ENCODE measurements at regions not wholly inside any gene's neighbourhood (a gene's known extent, or its start where the extent isn't known, plus 50 kb on each side); places are given as distances from the start of the nearest gene placed in this dataset.

GRCh38 chr6:94548201-94548600, 1029.1 kb upstream of the MANEA start:
- Mint-ChIP-seq H3K9me3 (ENCODE audit: insufficient read depth) (peaks cover 2% of the 10 kb centered on the region), H3K4me1 (no peaks in the 10 kb centered on the region), H3K27me3 (no peaks in the 10 kb centered on the region), H3K27ac (no peak overlapping the region), H3K4me3 (no peak overlapping the region)
- intact Hi-C loops (cut with micrococcal nuclease) = no loop called here
- DNase-seq (no peak), ATAC-seq (ENCODE audit: low read depth) (no peak)
- no peak overlapping the region for H3K4me2 ChIP-seq (replicated peaks; ENCODE audit: low read depth, low read length, poor library complexity, severe bottlenecking)
- H3K9ac ChIP-seq (ENCODE audit: low read length) = no peak overlapping the region
- H3K79me2 ChIP-seq (ENCODE audit: control insufficient read depth, insufficient read depth, low read length) = no peaks in the 10 kb centered on the region
- no peaks in the 10 kb centered on the region for H4K20me1 ChIP-seq (ENCODE audit: control insufficient read depth, insufficient read depth, low read length, poor library complexity, severe bottlenecking)
- no CpG with 5 or more reads among the region's 4 CpGs for WGBS (ENCODE audit: insufficient coverage)
- H3K9me3 ChIP-seq (ENCODE audit: control extremely low read depth in 1 of 3, control insufficient read depth in 2 of 3, insufficient read depth in 1 of 3, low read length in 2 of 3) = no peaks in the 10 kb centered on the region
- H3K4me3 ChIP-seq (ENCODE audit: control extremely low read depth in 1 of 5, extremely low read depth in 1 of 5, insufficient read depth in 1 of 5, low read depth in 2 of 5, low read length in 4 of 5) = no peak overlapping the region
- H2AFZ ChIP-seq (ENCODE audit: insufficient read depth, low read depth, low read length, poor library complexity, severe bottlenecking) = no peak overlapping the region
- H3K27ac ChIP-seq (ENCODE audit: low read length in 2 of 2) = no peak overlapping the region
- H3K36me3 ChIP-seq (replicated peaks in 1 of 2; ENCODE audit: control extremely low read depth in 1 of 2, control insufficient read depth in 1 of 2, extremely low read depth in 1 of 2, insufficient read depth in 2 of 2, low read length in 1 of 2) = no peaks in the 10 kb centered on the region
- no peaks in the 10 kb centered on the region for H3K27me3 ChIP-seq (replicated peaks in 1 of 4; ENCODE audit: control extremely low read depth in 1 of 4, control insufficient read depth in 3 of 4, insufficient read depth in 4 of 4, low read length in 3 of 4)
- TF ChIP-seq CTCF (IDR thresholded peaks at IDR 0.05) (no peak), EZH2 (IDR thresholded peaks at IDR 0.05; ENCODE audit: borderline replicate concordance, insufficient read depth, low read depth, low read length, poor library complexity, severe bottlenecking) (no peak)
- no peaks in the 10 kb centered on the region for H3K4me1 ChIP-seq (ENCODE audit: control insufficient read depth in 2 of 2, insufficient read depth in 2 of 2, low read length in 2 of 2)
- ChIA-PET CTCF (no interaction called here), POLR2A (no interaction called here)

GRCh38 chr6:94535798-94536197, 1041.5 kb upstream of the MANEA start:
- Mint-ChIP-seq H3K27ac (no peak overlapping the region), H3K9me3 (ENCODE audit: insufficient read depth) (peaks cover 3% of the 10 kb centered on the region), H3K4me3 (no peak overlapping the region), H3K27me3 (no peaks in the 10 kb centered on the region), H3K4me1 (no peaks in the 10 kb centered on the region)
- no peak for DNase-seq
- Histone ChIP-seq H3K36me3 (replicated peaks in 1 of 2; ENCODE audit: control extremely low read depth in 1 of 2, control insufficient read depth in 1 of 2, extremely low read depth in 1 of 2, insufficient read depth in 2 of 2, low read length in 1 of 2) (no peaks in the 10 kb centered on the region), H3K27me3 (replicated peaks in 1 of 4; ENCODE audit: control extremely low read depth in 1 of 4, control insufficient read depth in 3 of 4, insufficient read depth in 4 of 4, low read length in 3 of 4) (no peaks in the 10 kb centered on the region), H3K9ac (ENCODE audit: low read length) (no peak overlapping the region), H2AFZ (ENCODE audit: insufficient read depth, low read depth, low read length, poor library complexity, severe bottlenecking) (no peak overlapping the region), H3K79me2 (ENCODE audit: control insufficient read depth, insufficient read depth, low read length) (no peaks in the 10 kb centered on the region), H3K4me1 (ENCODE audit: control insufficient read depth in 2 of 2, insufficient read depth in 2 of 2, low read length in 2 of 2) (no peaks in the 10 kb centered on the region), H3K4me3 (ENCODE audit: control extremely low read depth in 1 of 5, extremely low read depth in 1 of 5, insufficient read depth in 1 of 5, low read depth in 2 of 5, low read length in 4 of 5) (no peak overlapping the region), H4K20me1 (ENCODE audit: control insufficient read depth, insufficient read depth, low read length, poor library complexity, severe bottlenecking) (no peaks in the 10 kb centered on the region), H3K9me3 (ENCODE audit: control extremely low read depth in 1 of 3, control insufficient read depth in 2 of 3, insufficient read depth in 1 of 3, low read length in 2 of 3) (peaks cover 0 to 8% (median 0%) of the 10 kb centered on the region in 3 donors), H3K27ac (ENCODE audit: low read length in 2 of 2) (no peak overlapping the region), H3K4me2 (replicated peaks; ENCODE audit: low read depth, low read length, poor library complexity, severe bottlenecking) (no peak overlapping the region)
- POLR2A ChIA-PET = no interaction called here
- TF ChIP-seq EZH2 (IDR thresholded peaks at IDR 0.05; ENCODE audit: borderline replicate concordance, insufficient read depth, low read depth, low read length, poor library complexity, severe bottlenecking) = no peak
- TF ChIP-seq CTCF (IDR thresholded peaks at IDR 0.05) = no peak
- CTCF ChIA-PET = no interaction called here
- no peak for ATAC-seq (ENCODE audit: low read depth)
- no CpG with 5 or more reads among the region's 1 CpG for WGBS (ENCODE audit: insufficient coverage)
- intact Hi-C loops (cut with micrococcal nuclease) = no loop called here

Measured in B cell (primary cell).